HPDE6-E6E7 (cell line): ENCODE measurements at regions not wholly inside any gene's neighbourhood (a gene's known extent, or its start where the extent isn't known, plus 50 kb on each side); places are given as distances from the start of the nearest gene placed in this dataset.

Experiments
- DNase-seq: peaks from one replicate; pipeline ENCODE4 v3.0.0; 2011; ENCODE audit warnings: missing footprints; ENCODE audit errors: extremely low spot score

DNA sequence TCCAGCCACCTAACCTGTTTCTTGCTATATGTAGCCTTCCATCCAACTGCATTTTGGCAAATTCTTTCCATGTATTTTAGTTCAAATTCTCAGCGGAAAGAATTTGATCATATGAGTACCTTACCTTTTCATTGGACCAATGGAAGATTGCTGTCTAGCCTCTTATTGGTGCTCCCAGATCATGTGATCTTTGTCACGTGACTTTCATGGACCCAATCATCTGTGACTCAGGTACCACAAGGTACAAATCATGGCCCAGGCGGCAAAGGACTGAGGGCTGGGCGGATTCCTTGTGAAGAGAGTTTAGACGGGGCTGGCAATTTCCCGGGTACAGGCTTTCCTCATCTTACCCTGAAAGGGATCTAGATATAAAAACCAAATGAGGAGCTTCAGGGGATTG is 85.9 kb upstream of the TBX20 start:
- DNase-seq: no peak

DNA sequence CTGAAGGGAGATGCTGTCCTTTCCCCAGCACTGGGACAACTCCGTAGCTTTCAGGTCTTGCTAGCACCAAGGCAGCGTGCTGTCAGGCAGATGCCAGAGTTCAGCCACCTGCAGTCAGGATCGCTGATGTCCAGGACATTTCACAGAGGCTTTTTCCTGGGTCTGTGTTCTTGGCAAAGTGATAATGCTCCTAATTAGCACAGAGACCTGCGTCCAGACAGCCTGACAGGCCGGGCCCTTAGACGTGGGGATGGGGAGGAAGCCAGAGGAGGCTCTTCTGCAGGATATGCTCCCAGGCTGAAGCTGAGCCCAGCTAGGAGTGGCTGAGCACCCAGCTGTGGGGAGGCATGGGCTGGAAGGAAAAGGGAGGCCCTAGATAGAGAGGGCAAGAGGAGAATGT is 82.5 kb upstream of the TBX20 start:
- DNase-seq: no peak

DNA sequence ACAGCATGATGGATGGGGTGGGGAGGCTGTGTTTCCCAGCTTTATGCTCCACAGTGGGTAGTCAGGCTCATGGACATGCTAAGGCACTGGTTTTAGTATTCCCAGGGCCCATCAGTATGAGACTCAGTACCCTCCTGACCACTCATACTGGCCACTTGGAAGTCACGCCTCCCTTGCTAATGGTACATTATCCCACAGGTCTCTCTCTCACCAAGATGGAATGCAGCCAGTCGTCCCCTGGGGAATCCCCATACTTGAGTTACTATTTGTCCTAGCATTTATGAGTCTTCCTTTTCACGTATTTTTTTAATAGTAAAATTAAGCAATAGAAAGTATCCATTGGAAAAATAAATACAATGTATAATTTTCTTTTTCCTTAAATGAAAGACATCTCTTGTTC is 80.6 kb upstream of the TBX20 start:
- no peak for DNase-seq

DNA sequence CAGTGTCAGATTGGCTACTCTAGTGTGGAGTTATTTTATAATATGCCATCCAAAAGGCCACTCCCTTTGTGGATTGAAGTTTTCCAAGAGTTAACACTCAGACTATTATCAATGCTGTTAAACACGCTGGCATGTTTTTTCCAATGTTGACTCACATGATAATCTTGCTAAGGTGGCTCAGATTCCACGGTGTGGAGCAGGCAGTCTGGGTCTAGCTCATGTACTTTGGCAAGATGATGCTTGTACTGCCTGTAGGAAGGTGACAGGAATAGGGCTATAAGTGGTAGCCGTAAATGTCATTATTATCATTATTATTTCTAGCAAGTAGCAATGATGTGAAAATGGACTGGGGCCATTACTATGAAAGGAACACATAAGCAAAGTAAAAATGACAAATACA is 79.4 kb upstream of the TBX20 start:
- DNase-seq: no peak

DNA sequence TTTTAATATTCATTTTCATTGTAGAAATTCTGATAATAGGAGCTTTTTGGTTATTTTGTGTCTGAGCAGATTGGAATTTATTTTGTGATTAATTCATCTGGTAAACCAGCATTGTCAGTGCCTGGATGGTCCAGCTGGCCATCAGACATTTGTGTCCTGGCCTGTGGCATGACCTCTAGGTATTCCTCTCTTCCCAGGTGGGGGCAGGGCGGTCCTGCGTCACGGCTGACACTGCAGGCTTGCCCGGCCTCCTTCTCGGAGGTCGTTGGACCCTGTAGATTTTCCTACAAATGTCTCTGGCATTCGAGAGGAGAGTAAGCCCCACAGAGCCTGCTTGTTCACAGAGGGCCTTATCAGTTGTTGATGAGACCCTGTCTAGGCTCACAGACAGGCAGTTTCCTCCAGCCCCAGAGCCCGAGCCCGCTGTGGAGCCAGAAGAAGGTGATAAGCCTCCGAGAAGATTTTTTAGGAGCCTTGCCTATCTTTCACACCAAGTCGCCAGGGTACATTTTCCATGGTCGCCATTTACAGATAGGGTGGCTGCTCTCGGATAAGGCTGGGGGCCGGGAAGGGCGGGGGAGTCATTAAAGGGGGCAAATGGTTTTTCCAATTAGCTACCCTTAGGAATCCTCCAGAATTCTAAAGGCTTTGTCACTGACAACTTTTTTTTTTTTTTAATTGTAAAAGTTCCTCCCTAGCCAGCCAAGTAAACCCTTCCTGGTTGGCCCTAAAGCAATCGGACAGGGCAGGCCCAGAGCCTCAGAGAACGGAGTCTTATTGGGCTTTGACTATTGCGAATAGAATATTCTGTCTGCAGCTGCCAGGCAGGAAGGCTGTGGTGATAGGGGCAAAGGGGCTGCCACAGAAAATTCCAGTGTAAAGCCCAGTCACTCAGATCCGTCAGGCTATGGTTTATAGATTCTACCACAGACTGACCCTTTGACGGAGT is 78.1 kb upstream of the TBX20 start:
- no peak for DNase-seq

DNA sequence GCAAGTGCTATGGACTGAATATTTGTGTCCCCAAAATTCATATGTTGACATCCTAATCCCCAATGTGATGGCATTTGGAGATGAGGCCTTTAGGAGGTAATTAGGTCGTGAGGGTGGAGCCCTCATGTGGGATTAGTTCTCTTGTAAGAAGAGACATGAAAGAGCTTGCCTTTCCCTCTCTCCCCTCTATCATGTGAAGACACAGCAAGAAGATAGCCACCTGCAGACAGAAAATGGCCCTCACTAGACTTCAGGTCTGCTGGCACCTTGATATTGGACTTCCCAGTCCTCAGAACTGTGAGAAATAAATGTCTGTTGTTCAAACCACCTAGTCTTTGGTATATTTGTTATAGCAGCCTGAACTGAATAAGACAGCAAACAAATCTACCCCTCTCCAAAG is 75.1 kb upstream of the TBX20 start:
- no peak for DNase-seq

DNA sequence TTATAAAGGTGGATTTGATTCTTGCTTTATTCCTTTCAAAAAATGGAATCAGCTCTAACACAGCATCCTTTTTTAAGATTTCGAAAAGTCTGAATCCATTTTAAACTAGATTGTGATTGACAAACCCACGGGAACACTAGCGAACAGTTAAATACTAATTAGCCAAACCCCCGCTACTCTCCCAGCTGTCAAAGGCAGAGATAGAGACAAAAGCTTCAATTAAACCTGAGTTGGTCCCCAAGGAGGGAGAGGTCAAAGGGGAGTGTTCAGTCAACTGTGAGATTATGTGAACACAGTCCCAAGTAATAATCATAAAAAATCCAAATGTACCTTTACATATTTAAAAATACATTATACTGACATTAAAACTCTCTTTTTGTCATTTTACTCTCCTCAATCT is 65.7 kb upstream of the TBX20 start:
- no peak for DNase-seq

DNA sequence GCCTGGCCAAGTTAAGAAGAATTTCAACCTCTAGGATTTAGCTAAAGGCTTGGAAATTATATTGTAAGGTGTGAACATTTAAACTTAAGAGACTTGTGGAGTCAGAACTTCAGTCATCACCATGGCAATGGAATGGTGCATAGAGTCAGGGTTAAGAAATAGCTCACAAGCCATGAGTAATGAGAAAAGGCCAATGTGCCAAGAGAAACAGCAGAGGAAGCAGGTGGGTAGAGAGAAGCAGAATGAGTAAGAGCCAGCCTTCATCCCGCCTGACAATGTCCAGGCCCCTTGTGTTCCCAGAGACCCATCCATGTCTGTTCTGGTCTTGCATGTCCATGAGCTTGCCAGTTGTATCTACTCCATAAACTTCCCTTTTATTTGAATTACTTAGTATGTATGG is 62.6 kb upstream of the TBX20 start:
- DNase-seq: no peak

DNA sequence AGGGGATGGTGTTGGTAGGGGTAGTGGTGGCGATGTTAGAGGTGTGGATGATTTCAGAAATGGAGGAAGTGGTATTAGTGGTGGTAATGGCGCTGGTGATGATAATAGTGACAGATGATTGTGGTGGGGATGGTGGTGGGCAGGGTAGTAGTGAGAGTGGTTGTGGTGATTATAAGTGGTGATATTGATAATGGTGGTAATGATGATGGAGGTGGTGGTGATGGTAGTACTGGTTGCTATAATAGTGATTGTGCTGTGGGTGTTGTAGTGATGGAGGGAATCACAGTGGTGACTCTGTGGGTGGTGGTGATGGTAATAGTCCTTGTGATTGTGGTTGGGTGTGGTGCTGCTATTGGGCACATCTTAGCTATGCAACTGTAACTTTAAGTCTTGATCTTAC is 61.6 kb upstream of the TBX20 start:
- DNase-seq: no peak

DNA sequence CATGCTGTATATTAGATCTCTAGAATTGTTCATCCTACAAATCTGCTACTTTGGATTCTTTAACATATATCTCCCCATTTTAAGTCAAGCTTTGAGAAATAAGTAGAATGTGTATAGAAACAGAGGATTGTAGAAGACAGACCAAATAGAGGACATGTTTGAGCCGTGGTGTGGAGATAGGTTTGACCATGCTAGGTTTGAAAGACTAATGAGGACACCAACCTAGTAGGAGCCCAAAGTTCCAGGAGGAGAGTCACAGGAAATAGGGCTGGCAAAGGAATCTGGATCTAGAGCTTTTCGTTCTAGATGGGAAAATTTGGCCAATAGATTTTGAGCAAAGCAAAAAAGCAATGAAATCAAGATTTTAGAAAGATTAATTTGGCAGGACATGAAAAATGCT is 60.5 kb upstream of the TBX20 start:
- DNase-seq: no peak

DNA sequence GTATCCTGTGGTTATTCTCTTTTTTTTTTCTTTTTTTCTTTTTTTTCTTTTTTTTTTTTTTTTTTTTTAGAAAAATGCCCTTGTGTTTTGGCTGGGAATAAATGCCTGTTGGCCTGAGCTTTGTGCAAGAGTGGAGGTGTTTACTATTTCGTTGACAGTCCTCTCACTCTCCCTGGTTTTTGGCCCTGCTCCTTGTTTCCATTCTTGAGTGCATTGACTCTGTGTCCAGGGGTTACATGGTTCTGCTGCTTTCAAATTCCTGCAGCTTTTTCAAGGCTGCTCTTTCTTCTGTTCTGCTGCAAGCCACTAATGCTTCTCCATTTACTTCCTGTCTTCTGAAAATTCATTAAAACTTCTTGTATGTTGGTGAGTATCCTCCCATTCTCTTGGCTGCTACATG is 59.7 kb upstream of the TBX20 start:
- no peak for DNase-seq
